ENCODE measurements at regions not wholly inside any gene's neighbourhood (a gene's known extent, or its start where the extent isn't known, plus 50 kb on each side); places are given as distances from the start of the nearest gene placed in this dataset.
A peak's percentile ranks its signal among the peaks of the same experiment; 100 is the strongest.

- CTCF ChIA-PET: no interaction called here
- H3K4me3 Mint-ChIP-seq: no peak overlapping the region
- Histone ChIP-seq H3K4me1 (ENCODE audit: control insufficient read depth in 2 of 2, insufficient read depth in 2 of 2, low read length in 2 of 2) (no peaks in the 10 kb centered on the region), H3K9me3 (ENCODE audit: control insufficient read depth in 2 of 3, low read length in 3 of 3) (no peaks in the 10 kb centered on the region), H3K27me3 (ENCODE audit: control insufficient read depth in 2 of 2, insufficient read depth in 2 of 2, low read length in 2 of 2) (no peaks in the 10 kb centered on the region), H3K27ac (ENCODE audit: low read depth, low read length) (no peak overlapping the region), H3K4me3 (ENCODE audit: low read length) (no peak overlapping the region), H3K36me3 (ENCODE audit: control insufficient read depth in 2 of 3, insufficient read depth in 3 of 3, low read length in 3 of 3) (no peaks in the 10 kb centered on the region)
- peaks cover 0 to 17% (median 6%) of the 10 kb centered on the region in 11 donors for H3K9me3 Mint-ChIP-seq
- no peaks in the 10 kb centered on the region for H3K4me1 Mint-ChIP-seq
- POLR2A ChIA-PET: no interaction called here
- H3K27ac Mint-ChIP-seq: no peak overlapping the region
- H3K36me3 Mint-ChIP-seq: no peaks in the 10 kb centered on the region
- ATAC-seq (no peak), DNase-seq (no peak)
- intact Hi-C loops (cut with micrococcal nuclease): no loop called here
- no peaks in the 10 kb centered on the region for H3K27me3 Mint-ChIP-seq
Observed at GRCh38 chr18:27855486-27855885, 321.4 kb downstream of the CDH2 start.

DNA sequence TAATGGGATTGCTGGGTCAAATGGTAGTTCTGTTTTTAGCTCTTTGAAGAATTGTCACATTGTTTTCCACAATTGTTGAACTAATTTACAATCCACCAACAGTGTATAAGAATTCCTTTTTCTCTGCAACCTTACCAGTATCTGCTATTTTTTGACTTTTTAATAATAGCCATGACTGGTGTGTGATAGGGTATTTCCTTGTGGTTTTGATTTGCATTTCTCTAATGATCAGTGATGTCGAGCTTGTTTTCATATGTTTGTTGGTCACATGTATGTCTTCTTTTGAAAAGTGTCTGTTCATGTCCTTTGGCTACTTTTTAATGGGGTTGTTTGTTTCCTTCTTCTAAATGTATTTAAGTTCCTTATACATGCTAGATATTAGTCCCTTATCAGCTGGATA, 322.3 kb downstream of the CDH2 start:
- ChIA-PET POLR2A (no interaction called here), CTCF (no interaction called here)
- no peaks in the 10 kb centered on the region for H3K27me3 Mint-ChIP-seq
- Histone ChIP-seq H3K4me3 (ENCODE audit: low read length) (no peak overlapping the region), H3K9me3 (ENCODE audit: control insufficient read depth in 2 of 3, low read length in 3 of 3) (no peaks in the 10 kb centered on the region), H3K36me3 (ENCODE audit: control insufficient read depth in 2 of 3, insufficient read depth in 3 of 3, low read length in 3 of 3) (no peaks in the 10 kb centered on the region), H3K27me3 (ENCODE audit: control insufficient read depth in 2 of 2, insufficient read depth in 2 of 2, low read length in 2 of 2) (no peaks in the 10 kb centered on the region), H3K27ac (ENCODE audit: low read depth, low read length) (no peak overlapping the region), H3K4me1 (ENCODE audit: control insufficient read depth in 2 of 2, insufficient read depth in 2 of 2, low read length in 2 of 2) (no peaks in the 10 kb centered on the region)
- DNase-seq (peak in 1 of 9 donors; percentile 2), ATAC-seq (no peak)
- H3K9me3 Mint-ChIP-seq: peaks cover 0 to 17% (median 7%) of the 10 kb centered on the region in 11 donors
- H3K27ac Mint-ChIP-seq: no peak overlapping the region
- intact Hi-C loops (cut with micrococcal nuclease): no loop called here
- no peaks in the 10 kb centered on the region for H3K36me3 Mint-ChIP-seq
- no peaks in the 10 kb centered on the region for H3K4me1 Mint-ChIP-seq
- H3K4me3 Mint-ChIP-seq: no peak overlapping the region

GRCh38 chr18:27848336-27848735, 328.6 kb downstream of the CDH2 start:
- Histone ChIP-seq H3K9me3 (ENCODE audit: control insufficient read depth in 2 of 3, low read length in 3 of 3) (peaks cover 0 to 6% (median 0%) of the 10 kb centered on the region in 3 experiments), H3K4me3 (ENCODE audit: low read length) (no peak overlapping the region), H3K36me3 (ENCODE audit: control insufficient read depth in 2 of 3, insufficient read depth in 3 of 3, low read length in 3 of 3) (no peaks in the 10 kb centered on the region), H3K27me3 (ENCODE audit: control insufficient read depth in 2 of 2, insufficient read depth in 2 of 2, low read length in 2 of 2) (no peaks in the 10 kb centered on the region), H3K27ac (ENCODE audit: low read depth, low read length) (no peak overlapping the region), H3K4me1 (ENCODE audit: control insufficient read depth in 2 of 2, insufficient read depth in 2 of 2, low read length in 2 of 2) (no peaks in the 10 kb centered on the region)
- no peaks in the 10 kb centered on the region for H3K27me3 Mint-ChIP-seq
- H3K27ac Mint-ChIP-seq: no peak overlapping the region
- no peaks in the 10 kb centered on the region for H3K36me3 Mint-ChIP-seq
- no peak for DNase-seq
- no peak overlapping the region for H3K4me3 Mint-ChIP-seq
- no peak for ATAC-seq
- CTCF ChIA-PET: no interaction called here
- H3K4me1 Mint-ChIP-seq: no peaks in the 10 kb centered on the region
- intact Hi-C loops (cut with micrococcal nuclease): no loop called here
- POLR2A ChIA-PET: no interaction called here
- H3K9me3 Mint-ChIP-seq: peaks cover 0 to 19% (median 6%) of the 10 kb centered on the region in 11 donors

DNA sequence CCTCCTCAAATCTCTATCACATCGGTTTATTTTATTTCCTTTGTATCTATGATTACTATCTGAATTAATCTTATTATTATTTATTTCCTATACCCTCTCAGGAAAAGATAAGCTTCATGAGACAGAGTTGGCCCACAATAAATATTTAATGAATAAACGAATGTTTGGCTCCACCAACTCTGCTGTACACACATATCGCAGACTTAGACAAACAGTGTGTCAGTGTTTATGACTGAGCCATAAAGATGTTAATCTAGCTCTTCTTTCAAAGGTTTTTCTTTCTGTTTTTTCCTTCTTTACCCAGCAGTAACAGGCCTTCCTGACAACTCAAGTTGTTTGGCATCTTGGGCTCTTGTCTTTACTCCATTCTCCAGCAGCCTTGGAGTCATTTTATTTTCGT, 329.5 kb downstream of the CDH2 start:
- no peaks in the 10 kb centered on the region for H3K27me3 ChIP-seq (ENCODE audit: control insufficient read depth in 2 of 2, insufficient read depth in 2 of 2, low read length in 2 of 2)
- no peaks in the 10 kb centered on the region for H3K36me3 ChIP-seq (ENCODE audit: control insufficient read depth in 2 of 3, insufficient read depth in 3 of 3, low read length in 3 of 3)
- intact Hi-C loops (cut with micrococcal nuclease): no loop called here
- peaks cover 0 to 6% (median 0%) of the 10 kb centered on the region in 3 experiments for H3K9me3 ChIP-seq (ENCODE audit: control insufficient read depth in 2 of 3, low read length in 3 of 3)
- no peaks in the 10 kb centered on the region for H3K4me1 ChIP-seq (ENCODE audit: control insufficient read depth in 2 of 2, insufficient read depth in 2 of 2, low read length in 2 of 2)
- Mint-ChIP-seq H3K27ac (no peak overlapping the region), H3K4me3 (no peak overlapping the region), H3K9me3 (peaks cover 0 to 18% (median 4%) of the 10 kb centered on the region in 11 donors), H3K4me1 (no peaks in the 10 kb centered on the region), H3K27me3 (no peaks in the 10 kb centered on the region), H3K36me3 (no peaks in the 10 kb centered on the region)
- no peak overlapping the region for H3K4me3 ChIP-seq (ENCODE audit: low read length)
- ChIA-PET POLR2A (no interaction called here), CTCF (no interaction called here)
- no peak overlapping the region for H3K27ac ChIP-seq (ENCODE audit: low read depth, low read length)
- ATAC-seq (no peak), DNase-seq (no peak)

GRCh38 chr18:27845897-27846296, 331.0 kb downstream of the CDH2 start:
- CTCF ChIA-PET: no interaction called here
- no peak overlapping the region for H3K27ac ChIP-seq (ENCODE audit: low read depth, low read length)
- peaks cover 0 to 20% (median 5%) of the 10 kb centered on the region in 11 donors for H3K9me3 Mint-ChIP-seq
- H3K4me1 ChIP-seq (ENCODE audit: control insufficient read depth in 2 of 2, insufficient read depth in 2 of 2, low read length in 2 of 2): no peaks in the 10 kb centered on the region
- H3K4me3 Mint-ChIP-seq: no peak overlapping the region
- H3K4me3 ChIP-seq (ENCODE audit: low read length): no peak overlapping the region
- ATAC-seq: no peak
- H3K9me3 ChIP-seq (ENCODE audit: control insufficient read depth in 2 of 3, low read length in 3 of 3): peaks cover 0 to 6% (median 0%) of the 10 kb centered on the region in 3 experiments
- no peaks in the 10 kb centered on the region for H3K36me3 ChIP-seq (ENCODE audit: control insufficient read depth in 2 of 3, insufficient read depth in 3 of 3, low read length in 3 of 3)
- no peaks in the 10 kb centered on the region for H3K4me1 Mint-ChIP-seq
- H3K36me3 Mint-ChIP-seq: no peaks in the 10 kb centered on the region
- POLR2A ChIA-PET: no interaction called here
- H3K27me3 ChIP-seq (ENCODE audit: control insufficient read depth in 2 of 2, insufficient read depth in 2 of 2, low read length in 2 of 2): no peaks in the 10 kb centered on the region
- no peak overlapping the region for H3K27ac Mint-ChIP-seq
- intact Hi-C loops (cut with micrococcal nuclease): no loop called here
- no peak for DNase-seq
- no peaks in the 10 kb centered on the region for H3K27me3 Mint-ChIP-seq

DNA sequence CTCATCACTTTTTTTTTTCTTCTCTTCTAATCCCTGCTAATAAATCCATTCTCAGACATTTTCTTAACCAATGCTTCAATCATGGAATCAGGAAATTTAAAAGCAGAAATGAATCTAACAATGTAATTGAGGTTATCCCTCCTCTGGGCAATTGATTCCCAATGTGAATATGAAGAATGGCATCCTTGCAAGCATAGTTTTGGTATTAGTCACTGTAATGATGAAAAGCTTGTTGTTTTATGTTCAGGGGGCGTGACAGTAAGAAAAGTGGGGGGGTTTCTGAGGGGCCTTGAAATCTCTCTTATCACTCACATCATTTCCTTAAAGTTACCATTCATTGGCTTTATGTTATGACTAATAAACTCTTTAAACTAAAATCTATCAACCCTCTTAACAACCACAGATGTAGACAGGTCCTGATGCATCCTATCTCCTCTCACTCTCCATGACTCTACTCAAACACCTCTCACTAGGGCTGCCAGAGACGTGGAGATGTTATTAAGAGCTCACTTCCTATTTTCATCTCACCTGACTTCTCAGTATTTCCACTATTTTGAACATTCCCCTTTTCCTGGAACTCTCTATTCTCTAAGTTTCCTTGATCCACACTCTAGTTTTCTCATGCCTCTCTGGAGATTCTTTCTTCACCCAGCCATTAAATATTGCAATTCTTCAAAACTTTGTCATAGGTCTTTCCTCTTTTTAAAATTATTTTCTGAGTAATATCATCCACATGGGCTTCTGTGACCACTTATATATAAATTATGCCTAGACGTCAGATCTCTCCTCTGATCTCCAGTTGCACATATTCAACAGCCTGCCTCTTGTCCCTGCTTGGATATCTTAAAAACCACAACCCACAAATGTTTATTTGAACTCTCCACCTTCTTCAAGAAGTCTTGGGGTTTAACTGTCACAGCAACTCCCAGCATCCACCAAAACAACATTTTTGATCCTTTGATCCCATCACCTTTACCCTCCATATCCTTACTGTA, 332.9 kb downstream of the CDH2 start:
- H3K36me3 Mint-ChIP-seq: no peaks in the 10 kb centered on the region
- H3K4me3 Mint-ChIP-seq: no peak overlapping the region
- ATAC-seq: no peak
- H3K4me1 Mint-ChIP-seq: no peaks in the 10 kb centered on the region
- no peak overlapping the region for H3K4me3 ChIP-seq (ENCODE audit: low read length)
- POLR2A ChIA-PET: no interaction called here
- no peaks in the 10 kb centered on the region for H3K27me3 Mint-ChIP-seq
- intact Hi-C loops (cut with micrococcal nuclease): no loop called here
- peaks cover 0 to 20% (median 5%) of the 10 kb centered on the region in 11 donors for H3K9me3 Mint-ChIP-seq
- peaks cover 0 to 6% (median 0%) of the 10 kb centered on the region in 3 experiments for H3K9me3 ChIP-seq (ENCODE audit: control insufficient read depth in 2 of 3, low read length in 3 of 3)
- no peak overlapping the region for H3K27ac ChIP-seq (ENCODE audit: low read depth, low read length)
- H3K27ac Mint-ChIP-seq: no peak overlapping the region
- CTCF ChIA-PET: no interaction called here
- DNase-seq: no peak
- H3K4me1 ChIP-seq (ENCODE audit: control insufficient read depth in 2 of 2, insufficient read depth in 2 of 2, low read length in 2 of 2): no peaks in the 10 kb centered on the region
- H3K27me3 ChIP-seq (ENCODE audit: control insufficient read depth in 2 of 2, insufficient read depth in 2 of 2, low read length in 2 of 2): no peaks in the 10 kb centered on the region
- H3K36me3 ChIP-seq (ENCODE audit: control insufficient read depth in 2 of 3, insufficient read depth in 3 of 3, low read length in 3 of 3): no peaks in the 10 kb centered on the region

DNA sequence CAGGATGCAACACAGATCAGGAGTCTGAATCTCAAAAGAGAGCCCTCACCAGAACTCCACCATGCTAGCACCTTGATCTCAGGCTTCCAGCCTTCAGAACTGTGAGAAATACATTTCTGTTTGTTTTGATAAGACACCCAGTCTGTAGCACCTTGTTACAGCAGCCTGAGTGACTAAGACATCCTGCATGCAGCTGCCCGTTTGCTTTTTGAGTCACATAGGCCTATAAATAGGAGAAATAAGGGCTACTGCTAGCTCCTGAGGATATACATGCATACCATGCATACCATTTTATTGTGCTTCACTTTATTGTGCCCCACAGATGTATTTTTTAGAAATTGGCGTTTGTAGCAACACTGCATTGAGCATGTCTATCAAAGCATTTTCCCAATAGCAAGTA, 337.8 kb downstream of the CDH2 start:
- Mint-ChIP-seq H3K4me1 (no peaks in the 10 kb centered on the region), H3K27ac (no peak overlapping the region), H3K27me3 (no peaks in the 10 kb centered on the region), H3K36me3 (no peaks in the 10 kb centered on the region), H3K9me3 (peaks cover 0 to 12% (median 5%) of the 10 kb centered on the region in 11 donors), H3K4me3 (no peak overlapping the region)
- DNase-seq: no peak
- Histone ChIP-seq H3K36me3 (ENCODE audit: control insufficient read depth in 2 of 3, insufficient read depth in 3 of 3, low read length in 3 of 3) (no peaks in the 10 kb centered on the region), H3K27me3 (ENCODE audit: control insufficient read depth in 2 of 2, insufficient read depth in 2 of 2, low read length in 2 of 2) (no peaks in the 10 kb centered on the region), H3K27ac (ENCODE audit: low read depth, low read length) (no peak overlapping the region), H3K4me1 (ENCODE audit: control insufficient read depth in 2 of 2, insufficient read depth in 2 of 2, low read length in 2 of 2) (no peaks in the 10 kb centered on the region), H3K9me3 (ENCODE audit: control insufficient read depth in 2 of 3, low read length in 3 of 3) (peaks cover 0 to 4% (median 0%) of the 10 kb centered on the region in 3 experiments), H3K4me3 (ENCODE audit: low read length) (no peak overlapping the region)
- intact Hi-C loops (cut with micrococcal nuclease): no loop called here
- ATAC-seq: no peak
- POLR2A ChIA-PET: no interaction called here
- CTCF ChIA-PET: interaction anchor here (0.6 kb wide), 1 partner anchor 536 kb away, joined by 3 read pairs; no protein-coding TSS in a partner anchor

Measured in naive thymus-derived CD4-positive, alpha-beta T cell (primary cell).